NCI-H2196 (cell line): ENCODE measurements at regions not wholly inside any gene's neighbourhood (a gene's known extent, or its start where the extent isn't known, plus 50 kb on each side); places are given as distances from the start of the nearest gene placed in this dataset.
"Not testable (repeated sequence)": the region's sequence is repeated elsewhere in the genome, so short reads cannot be mapped to it uniquely, and the experiment has no call there.

Experiments used
- DNase-seq: peaks from one replicate; lab custom pipeline; 2025; ENCODE audit not compliant: unreplicated experiment; lab: John Stamatoyannopoulos, UW

DNA sequence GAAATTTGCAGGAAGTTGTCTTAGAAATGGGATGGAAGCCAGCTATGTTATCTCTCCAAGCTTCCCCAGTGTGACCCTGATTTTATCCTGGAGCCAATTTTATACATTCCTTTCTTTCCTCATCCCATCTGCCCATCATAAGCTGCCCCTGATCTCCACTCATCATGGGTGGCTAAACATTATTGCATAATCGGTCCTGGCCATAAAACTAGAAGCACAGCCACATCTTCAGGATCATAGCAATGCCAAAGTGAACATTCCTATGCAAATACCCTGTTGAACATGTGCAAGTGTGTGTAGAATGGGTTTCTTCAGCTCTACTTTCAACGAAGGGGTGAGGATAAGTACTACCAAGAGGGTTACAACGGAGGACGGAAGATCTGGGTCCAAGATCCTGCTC, 50.6 kb upstream of the COG2 start:
- DNase-seq, result no peak

DNA sequence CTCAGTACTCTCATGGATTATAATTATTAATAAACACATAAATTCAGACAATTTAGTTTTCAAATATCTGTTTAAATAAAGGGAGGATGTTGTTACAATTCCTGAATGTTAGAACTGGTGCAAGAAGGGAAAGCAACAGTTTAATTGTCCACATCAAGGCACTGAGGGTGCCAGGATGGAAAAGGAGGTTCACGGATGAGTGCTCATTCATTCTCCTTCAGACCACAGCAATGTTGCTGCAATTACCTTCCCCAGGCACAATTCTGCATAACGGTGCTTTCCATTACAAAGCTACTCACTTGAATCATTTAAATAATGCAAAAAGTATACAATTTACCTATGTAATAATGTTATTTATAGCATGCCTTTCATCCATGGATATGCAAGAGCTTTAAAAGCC, 52.3 kb upstream of the COG2 start:
- no peak for DNase-seq

DNA sequence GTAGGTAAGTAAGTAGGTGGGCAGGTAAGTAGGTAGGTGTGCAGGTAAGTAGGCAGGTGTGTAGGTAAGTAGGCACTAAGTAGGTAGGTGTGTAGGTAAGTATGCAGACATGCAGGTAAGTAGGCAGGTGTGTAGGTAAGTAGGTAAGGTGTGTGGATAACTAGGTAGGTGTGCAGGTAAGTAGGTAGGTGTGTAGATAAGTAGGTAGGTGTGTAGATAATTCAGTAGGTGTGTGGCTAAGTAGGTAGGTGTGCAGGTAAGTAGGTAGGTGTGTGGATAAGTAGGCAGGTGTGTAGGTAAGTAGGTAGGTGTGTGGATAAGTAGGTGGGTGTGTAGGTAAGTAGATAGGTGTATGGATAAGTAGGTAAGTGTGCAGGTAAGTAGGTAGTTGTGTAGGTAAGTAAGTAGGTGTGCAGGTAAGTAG, 53.9 kb upstream of the COG2 start:
- DNase-seq, result no peak

DNA sequence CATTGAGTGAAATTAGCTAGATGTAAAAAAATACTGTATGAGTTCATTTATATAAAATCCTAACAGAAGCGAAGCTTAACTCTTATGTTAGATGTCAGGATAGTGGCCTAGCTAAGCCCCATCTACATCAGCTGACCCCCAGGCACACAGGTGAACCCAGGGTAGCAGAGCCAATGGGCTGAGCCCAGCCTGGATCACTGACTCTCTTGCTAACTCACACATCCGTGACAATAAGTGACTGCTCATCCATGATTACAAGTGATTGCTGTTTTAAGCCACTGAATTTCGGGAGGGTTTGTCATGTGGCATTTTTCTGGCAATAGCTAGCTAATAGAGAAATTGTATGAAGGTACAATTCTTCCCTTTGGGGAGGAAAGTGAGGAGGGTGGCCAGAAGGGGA, 55.2 kb upstream of the COG2 start:
- no peak for DNase-seq

DNA sequence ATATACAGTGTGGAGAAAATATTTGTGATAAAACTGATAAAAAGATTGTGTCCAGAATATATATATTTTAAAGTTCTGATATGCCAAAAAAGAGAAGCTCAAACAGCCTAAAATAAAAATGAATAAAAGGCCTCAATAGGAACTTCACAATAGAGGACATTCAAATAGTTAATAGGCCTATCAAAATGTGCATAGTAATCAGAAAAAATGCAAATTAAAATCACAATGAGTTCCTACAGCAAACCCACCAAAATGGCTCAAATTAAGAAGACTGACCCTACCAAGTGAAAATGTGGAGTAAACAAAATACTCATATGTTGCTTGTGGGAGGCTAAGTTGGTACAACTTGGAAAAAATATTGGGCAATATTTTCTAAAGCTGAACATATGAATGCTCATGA, 57.6 kb upstream of the COG2 start:
- DNase-seq, result no peak

DNA sequence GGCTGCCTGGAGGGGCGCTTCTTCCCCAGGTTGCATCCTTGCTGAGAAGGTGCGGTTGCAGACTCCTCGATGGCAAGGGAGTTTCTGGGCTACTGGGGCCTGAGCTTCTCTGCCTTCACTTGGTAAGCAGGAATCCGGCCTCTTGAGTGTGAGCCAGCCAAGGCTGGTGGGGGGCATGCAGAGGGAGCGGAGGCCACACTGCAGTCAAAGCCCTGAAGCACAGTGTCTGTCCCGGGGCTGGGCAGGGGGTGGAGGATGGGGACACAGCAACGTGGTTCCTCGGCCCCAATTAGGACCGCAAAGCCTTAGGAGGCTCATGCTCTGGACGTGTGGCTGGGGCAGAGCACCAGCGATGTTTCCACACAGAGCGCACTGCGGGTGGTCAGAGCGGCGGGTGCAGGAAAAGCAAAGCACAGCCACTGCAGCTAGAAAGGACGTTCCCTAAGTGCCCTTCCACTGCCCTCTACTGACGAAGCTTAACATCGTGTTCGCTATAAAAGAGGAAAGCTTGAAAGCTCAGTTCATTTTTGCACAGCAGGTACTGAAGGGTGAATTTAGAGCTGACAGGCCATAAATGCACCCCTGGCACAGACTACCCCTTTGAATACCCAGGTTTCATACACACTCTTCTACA, 60.7 kb upstream of the COG2 start:
- DNase-seq, result no peak

DNA sequence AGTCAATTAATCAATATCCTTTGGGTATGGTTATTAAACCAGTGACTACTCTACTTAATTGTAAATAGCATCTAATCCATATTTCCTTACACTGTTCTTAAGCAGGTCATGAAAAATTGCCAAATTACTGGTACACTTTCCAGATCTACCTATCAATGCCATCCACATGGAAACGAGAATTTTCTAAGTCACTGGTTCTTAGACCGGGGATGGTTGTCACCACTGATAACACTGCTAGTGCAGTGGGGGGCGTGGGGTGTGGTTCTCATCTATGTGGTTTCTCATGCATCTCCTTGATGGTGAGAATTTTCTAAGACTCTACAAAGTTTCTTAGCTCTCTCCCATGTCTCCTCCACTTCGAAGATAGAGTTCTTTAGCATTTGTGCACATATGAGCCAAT, 63.7 kb upstream of the COG2 start:
- no peak for DNase-seq

DNA sequence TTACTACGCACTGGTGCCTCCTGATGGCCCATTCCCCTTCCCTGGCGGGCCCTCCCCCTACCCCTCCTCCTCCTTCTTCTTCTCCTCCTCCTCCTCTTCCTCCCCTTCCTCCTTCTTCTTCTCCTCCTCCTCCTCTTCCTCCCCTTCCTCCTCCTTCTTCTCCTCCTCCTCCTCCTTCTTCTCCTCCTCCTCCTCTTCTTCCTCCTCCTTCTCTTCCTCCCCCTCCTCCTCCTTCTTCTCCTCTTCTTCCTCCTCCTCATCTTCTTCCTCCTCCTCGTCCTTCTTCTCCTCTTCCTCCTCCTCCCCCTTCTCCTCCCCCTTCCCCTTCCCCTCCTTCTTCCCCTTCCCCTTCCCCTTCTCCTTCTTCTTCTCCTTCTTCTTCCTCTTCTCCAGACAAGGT, 64.7 kb upstream of the COG2 start:
- no peak for DNase-seq

DNA sequence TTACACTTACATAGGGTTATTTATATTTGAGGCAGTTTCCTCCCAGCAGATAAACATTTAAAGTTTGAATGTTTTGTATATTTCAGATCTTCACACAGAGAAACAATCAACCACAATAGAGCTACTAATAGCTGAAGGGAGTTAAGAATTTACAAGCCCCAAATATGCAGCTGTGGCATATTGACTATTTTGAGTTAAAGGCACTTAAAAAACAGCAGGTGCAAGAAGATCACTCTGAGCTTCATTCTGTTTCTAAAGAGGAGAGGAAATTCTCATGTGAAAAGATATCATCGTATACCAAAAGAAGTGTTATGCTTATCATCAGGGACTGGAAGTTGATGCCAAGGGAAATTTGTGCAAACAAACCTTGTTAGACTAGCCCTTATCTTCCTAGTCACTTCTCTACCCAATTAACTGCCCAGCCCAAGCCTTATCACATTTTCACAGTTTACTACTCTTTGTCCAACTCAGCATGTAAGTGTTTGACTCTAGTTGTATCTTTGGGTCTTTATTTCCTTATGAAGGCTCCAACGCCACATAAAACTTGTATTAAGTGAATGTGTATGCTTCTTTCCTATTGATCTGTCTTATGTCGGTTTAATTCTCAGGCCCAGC, 66.3 kb upstream of the COG2 start:
- peak; percentile 46 for DNase-seq

DNA sequence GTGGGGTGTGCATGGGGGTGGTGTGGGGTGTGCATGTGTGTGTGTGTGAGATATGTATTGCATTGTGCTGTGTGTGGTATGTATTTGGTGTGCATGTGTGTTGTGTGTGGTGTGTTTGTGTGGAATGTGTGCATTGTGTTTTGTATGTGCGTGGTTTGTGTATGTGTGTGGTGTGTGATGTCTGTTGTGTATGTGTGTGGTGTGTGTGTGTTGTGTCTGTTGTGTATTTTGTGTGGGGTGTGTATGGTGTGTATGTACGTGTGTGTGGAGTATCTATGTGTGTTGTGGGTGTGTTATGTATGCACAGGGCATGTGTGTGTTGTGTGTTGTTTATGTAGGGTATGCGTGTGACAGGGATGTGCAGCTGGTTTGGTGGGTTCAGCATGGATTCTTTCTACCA, 67.8 kb upstream of the COG2 start:
- no peak for DNase-seq

DNA sequence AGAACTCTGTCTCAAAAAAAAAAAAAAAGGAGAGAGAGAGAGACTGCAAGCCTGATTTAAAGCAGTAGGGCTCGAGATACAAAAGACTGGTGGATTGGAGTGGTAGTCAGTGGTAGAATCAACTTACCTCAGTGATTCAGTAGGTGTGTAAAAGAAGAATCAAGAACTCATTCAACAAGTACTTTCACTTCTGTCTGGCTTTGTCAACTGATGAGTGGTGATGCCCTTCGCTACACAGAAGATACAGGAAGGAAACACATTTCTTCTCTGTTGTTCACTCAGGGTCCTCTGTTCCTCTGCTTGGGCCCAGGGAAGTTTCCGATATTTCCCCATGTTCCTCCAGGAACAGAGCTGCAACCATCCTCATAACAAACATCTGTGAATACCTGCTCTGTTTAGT, 68.6 kb upstream of the COG2 start:
- DNase-seq, result no peak

DNA sequence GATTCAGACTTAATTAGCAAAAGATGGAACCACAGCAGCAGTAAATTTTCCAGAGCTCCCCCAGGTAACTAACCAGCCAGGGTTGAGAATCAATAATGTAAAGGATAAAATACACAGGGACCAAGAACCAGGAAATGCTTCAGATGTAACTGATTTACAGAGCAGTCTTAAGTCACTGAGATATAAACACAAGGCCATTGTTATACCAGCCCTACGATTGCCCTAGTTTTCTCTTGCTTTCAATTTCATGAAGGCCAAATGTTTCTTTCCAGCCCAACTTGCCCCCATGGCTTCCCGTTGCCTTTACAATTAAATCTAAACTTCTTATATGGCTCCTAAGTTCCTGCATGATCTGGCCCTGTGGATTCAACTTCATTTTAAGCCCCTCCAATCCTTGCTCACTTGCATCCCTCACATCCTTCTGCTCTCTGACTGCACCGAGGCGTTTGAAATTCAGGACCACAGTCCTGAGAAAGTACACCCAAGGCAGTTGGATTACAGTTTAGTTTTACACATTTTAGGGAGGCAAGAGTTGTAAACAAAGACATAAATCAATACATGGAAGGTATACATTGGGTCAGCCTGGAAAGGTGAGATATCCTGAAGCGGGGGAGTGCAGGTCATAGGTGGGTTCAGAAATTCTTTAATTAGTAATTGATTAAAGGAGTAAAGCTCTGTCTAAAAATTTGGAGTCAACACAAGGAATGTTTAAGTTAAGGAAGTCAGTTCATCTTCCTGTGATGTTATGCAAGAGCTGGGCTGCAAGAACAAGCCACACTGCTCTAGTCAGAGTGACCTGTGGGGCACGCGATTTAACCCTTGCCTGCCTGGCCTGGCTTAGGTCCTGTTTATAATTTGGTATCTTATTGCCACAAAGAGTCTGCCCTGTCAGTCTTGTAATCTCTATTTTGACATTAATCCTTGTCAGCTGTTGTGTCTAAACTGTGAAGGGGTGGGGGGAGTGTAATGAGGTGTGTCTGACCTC, 69.9 kb upstream of the COG2 start:
- no peak for DNase-seq

DNA sequence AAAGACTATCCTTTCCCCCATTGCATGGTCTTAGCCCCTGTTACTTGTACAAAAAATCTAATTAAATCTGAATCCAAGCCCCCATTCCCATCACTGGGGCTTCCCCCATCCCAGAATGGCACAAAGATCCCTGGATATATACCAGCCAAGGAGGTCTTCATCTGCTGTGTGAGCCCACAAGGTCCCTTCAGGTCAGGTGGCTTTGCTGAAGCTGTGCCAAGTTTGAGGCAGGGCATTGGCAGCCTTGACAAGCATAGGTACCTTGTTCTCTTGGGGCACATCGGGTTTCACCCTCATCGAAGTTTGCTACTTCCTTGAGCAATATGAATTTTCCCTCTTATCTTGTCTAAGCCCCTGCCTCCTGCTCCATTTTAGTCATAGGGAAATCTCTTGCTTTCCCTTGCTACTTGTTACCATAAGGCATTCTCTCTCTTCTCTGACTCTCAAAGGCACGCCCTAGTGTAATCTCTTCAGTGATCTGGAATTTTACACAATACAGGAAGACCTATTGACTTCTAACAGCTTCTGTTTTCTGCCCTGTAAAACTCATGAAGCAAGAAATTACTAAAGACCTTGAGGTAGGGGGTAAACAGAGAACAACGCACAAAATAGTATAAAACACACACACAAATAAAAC, 71.4 kb upstream of the COG2 start:
- DNase-seq, result no peak

DNA sequence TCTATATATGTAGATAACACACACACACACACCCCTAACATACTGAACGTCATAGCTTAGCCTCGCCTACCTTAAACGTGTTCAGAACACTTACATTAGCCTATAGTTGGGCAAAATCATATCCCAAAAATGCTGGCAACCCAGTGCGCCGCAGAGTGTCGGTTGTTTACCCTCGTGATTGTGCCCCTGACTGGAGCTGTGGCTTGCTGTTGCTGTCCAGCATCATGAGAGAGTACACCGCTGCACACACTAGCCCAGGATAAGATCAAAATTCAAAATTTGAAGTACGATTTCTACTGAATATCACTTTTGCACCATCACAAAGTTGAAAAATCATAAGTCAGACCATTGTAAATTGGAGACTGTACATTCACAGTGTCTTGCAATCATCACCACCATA, 73.1 kb upstream of the COG2 start:
- no peak for DNase-seq

DNA sequence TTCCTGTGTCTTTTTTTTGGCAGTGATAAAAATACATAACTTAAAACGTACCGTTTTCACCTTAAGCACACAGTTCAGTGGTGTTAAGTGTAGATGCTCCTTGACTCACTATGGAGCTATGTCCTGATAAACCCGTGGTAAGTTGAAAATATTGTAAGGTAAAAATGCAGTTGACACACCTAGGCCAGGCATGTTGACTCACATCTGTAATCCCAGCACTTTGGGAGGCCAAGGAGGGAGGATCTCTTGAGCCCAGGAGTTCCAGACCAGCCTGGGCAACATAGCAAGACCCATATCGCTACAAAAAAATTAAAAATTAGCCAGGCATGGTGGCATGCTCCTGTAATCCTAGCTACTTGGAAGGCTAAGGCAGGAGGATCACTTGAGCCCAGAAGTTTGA, 73.6 kb upstream of the COG2 start:
- no peak for DNase-seq

DNA sequence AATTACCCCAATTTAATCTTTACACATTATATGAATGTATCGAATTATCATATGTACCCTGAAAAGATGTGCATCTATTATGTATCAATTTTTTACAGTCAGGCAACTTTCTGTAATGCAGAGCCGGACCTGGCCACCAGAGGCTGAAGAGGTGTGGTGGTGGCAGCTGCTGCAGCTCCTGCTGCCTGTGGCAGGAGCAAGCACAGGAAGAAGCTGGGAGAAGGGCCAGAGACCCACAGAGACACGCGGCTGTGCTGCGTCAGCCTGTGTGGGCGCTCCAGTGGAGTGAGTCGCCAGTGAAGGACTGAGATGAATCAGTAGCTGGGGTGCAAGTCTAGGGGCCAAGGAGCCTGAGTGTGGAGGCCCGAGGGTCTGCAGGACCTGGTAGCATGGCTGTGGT, 74.3 kb upstream of the COG2 start:
- DNase-seq, result no peak

DNA sequence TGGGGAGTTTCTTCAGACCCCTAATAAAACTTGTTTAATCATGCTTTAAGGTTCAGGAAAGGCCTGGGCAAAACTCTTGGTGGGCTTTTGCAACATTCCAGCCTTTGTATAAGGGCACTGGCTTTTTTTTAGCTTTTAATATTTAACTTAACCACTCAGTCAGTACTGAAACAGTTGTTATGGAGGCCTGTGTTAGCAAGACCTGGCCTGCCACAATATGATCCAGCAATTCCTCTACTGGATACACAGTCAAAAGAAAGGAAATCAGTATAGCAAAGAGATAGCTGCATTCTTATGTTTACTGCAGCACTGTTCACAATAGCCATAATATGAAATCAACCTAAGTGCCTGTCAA, 75.1 kb upstream of the COG2 start:
- no peak for DNase-seq

DNA sequence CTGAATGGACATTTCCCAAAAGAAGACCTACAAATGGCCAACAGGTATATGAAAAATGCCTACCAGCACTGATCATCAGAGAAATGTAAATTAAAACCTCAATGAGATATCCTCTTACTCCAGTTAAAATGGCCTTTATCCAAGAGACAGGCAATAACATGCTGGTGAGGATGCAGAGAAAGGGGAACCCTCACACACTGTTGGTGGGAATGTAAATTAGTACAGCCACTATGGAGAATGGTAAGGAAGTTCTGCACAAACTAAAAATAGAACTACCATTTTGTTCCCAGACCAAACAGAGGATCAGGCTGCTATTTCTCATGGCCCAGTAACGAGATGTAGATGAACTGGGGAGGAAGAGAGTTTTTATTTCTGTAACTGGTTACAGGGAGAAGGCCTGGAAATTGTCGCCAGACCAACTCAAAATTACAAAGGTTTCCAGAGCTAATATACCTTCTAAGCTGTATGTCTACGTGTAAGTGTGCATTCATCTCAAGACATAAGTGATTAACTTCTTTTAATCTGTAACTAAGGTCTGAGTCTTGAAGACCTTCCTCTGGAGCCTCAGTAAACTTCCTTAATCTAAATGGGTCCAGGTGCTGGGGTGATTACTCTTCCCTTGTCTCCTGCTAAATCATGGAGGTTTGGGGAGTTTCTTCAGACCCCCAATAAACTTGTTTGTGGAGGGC, 75.6 kb upstream of the COG2 start:
- not testable (repeated sequence) for DNase-seq

DNA sequence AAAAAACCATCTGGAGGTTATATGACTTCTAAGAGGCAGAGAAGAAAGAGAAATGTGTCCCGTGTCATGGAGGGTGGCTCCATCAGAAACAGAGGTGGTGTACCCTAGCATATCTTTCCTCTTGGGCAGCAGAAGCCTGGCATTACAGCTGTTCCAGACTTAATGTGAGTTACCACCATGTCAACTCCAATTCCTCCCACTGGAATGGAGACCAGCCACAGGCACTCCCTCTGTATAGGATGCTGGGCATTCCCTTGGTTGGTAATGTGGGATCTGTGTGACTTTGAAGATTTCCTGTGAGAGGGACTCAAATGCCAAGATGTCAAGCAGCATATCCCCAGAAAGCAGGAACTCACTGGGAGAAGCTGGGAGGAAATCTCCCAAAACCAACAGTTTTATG, 77.1 kb upstream of the COG2 start:
- no peak for DNase-seq

DNA sequence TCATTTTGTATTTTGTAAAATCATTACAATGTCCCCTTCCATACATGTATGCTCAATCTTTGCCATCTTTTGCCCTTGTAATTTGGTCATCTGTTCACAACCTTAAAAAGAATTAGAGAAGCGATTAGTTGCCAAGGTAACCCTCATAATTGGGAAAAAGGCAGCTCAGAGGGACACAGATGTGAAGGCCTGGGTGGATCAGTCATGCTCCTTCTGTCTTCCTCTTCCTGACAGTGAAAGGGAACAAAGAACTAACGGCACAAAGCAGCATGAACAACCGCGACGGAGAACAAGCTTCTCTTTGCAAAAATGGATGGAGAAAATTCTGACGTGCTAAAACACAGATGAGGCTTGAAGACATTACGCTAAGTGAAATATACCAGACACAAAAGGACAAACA, 78.7 kb upstream of the COG2 start:
- no peak for DNase-seq

DNA sequence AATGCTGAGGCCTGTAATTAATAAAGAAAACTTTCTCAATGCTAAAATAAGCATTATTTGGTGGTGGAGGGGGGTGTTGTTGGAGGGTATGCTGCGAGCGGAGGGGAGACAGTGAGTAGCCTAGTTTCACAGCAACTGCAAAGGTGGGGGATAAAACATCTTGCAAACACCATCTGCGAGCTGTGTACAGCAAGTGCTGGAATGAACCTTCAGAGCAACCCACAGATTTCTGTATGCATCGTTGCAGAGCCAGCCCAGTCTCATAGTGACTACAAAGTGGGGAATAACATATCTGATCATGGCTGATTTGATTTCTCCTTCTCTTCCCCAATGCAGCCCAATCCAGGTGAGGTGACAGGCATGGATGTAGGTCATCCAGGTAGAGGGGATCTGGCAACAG, 80.7 kb upstream of the COG2 start:
- no peak for DNase-seq
